HPDE6-E6E7 (cell line): ENCODE measurements at regions not wholly inside any gene's neighbourhood (a gene's known extent, or its start where the extent isn't known, plus 50 kb on each side); places are given as distances from the start of the nearest gene placed in this dataset.

ENCODE experiments used
- DNase-seq: peaks from one replicate; pipeline ENCODE4 v3.0.0; 2011; ENCODE audit warnings: missing footprints; ENCODE audit errors: extremely low spot score

DNA sequence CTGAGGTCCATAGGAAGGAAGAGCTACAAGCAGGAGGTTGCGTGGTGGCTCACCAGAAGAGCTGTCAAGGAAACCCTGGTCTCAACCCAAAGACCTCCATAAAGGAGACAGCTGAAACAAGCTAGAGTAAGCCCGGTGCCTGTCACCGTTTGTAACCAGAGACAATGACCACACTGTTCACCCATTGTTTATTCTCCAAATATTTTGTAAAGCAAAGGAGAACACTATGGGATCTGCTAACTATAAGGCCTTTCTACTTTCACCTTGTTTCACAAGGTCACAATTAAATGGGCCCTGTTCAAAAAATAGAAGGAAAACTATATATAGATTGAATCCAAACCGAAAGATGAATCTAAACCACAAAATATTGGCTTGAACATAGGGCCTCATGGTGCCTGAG lies 128.9 kb upstream of the TPRG1 start:
- no peak for DNase-seq

DNA sequence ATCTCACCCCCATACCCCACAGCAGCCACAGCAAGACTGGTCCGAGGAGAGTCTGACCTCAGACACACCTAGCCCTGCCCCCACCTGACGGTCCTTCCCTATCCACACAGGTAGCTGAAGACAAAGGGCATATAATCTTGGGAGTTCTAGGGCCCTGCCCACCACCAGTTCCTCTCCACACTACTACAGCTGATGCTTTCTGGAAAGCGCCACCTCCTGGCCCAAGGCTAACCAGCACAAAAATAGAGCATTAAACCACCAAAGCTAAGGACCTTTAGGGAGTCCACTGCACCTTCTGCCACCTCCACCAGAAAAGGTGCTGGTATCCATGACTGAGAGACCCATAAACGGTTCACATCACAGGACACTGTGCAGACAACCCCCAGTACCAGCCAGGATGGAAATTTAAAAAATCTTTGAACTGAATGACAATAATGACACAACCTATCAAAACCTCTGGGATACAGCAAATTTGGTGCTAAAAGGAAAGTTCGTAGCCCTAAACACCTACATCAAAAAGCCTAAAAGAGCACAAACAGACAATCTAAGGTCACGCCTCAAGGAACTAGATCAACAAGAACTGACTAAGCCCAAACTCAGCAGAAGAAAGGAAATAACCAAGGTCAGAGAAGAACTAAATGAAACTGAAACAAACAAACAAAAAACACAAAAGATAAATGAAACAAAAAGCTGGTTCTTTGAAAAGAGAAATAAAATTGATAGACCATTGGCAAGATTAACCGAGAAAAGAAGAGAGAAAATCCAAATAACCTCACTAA lies 122.1 kb upstream of the TPRG1 start:
- DNase-seq, result no peak

DNA sequence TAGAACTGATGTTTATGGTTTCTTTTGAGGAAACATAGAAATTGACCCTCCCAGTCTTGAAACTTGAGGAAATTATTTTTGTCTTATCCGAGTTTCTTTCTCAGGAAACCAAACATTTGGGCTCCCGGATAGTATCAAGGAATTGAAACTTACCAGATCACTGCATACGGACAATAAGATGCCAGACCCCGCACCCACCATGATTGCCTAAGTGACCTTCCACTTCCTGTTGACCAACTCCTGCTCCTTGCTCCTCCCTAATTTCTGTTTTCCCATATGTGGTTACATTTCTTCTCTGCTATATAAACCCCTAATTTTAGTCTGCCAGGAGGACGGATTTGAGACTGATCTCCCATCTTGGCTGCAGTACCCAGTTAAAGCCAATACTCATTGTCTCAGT lies 118.4 kb upstream of the TPRG1 start:
- no peak for DNase-seq

DNA sequence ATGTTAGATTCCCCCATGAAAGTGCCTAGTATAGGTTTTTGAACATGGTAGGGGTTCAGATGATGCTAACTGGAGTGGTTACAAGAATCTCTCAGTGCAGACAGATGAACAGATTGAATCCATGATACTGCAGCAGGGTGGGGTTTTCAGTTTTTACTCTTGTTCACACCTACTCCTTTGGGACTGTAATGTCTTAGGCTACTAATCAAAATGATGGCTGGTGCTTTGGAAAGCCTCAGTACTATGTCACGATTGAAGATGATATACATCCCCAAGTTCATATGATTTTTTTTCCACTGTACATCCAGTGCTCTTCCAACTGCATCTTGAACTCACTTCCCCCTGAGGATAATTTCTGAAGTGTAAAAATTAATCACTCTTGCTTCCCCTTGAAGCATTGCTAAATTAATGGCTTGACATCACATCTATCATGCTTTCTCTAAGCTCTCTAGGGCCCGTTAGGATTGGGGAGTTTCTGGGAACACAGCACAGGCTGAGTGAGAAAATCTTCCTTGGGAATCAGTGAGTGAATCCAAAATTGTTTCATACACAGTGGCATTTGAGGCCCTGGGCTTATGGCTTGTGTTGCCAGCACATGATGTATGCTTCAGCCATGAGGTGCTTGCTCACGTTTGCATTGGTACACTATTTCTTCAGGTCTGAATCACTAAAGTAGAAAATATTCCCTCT lies 115.0 kb upstream of the TPRG1 start:
- DNase-seq, result no peak

DNA sequence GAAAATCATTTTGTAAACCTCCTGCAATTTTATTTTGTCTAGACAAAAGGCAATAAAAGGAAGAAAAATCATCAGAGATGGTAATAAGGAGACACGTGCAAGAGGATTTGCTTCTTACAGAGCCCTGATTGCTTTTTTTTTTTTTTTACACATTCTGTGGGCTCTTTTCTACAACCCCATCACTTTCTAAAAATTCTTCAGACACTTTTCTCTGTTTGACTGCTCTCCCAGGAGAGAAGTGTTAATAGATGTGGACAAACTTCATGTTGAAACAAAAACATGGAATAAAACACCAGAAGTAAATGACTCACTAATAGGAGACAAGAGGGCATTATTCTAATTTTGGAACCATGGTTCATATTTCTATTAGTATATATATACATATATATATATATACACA lies 114.4 kb upstream of the TPRG1 start:
- DNase-seq, result no peak

DNA sequence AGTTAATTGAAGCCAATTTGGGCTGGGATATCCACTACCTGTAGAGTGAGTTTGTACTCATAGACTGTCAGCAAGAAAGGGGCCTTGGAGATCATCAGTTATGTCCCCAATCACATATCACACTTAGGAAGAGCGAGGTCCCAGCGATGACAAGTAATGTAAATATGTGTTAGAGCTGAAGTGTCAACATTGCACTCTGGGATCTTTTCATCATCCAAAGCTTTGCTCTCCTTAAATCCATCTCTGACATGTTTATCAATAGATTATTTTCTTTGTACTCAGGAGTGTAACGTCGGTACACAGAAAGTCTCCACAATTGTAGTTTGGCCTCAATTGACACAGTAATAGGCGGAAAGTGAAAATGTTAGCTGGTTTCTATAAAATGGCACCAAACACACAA lies 113.7 kb upstream of the TPRG1 start:
- DNase-seq, result no peak

DNA sequence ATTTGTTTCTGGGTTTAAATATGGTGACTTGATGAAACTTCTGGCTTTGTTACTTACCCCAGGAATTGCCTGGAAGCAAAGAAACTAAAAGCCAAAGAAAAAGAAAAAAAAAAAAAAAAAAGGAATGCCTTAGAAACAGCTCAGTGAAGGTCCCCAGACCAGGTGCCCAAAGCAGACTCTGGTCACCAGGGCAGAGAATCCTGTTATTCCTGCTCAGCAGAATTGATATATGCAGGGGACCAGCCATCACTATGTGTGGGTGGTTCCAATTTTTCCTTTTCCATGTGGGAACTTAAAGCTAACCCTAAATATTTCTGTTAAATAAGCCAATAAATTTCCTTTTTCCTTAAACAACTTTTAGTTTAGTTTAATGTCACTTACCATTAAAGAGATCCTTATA lies 100.8 kb upstream of the TPRG1 start:
- no peak for DNase-seq

DNA sequence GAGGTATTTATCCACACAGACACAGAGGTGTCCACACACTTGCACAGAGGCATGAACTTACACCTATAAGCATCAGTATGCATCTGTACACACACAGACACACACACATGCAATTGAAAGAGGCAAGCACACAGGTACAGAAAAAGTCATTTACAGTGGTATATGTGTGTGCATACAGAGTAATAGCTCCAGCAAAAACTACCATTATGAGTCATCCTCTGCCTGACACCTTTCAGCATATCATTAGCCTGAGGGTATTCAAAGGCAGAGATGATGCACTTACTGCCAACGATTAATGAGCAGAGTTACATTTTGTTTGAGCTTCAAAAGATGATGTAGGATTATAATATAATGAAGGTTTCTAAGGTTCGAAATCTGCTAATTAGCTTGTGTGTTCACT lies 100.3 kb upstream of the TPRG1 start:
- DNase-seq, result peak; percentile 38

DNA sequence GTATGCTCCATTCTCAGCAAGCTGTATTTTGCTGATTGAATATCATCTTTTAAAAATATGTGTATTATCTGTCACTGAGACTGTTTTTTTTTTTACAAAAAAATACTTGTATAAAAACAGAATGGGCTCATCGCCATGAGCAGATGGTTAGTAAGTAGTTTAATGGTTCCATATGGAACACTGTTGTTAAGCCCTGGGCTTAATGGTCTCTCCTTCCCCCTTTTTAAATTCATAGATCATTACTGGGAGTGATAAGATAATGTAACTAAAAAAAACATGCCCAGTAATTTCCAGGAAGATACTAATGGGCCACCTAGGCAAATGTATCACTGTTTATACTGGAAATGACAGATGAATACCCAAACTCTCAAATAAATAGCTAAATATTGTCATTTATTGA lies 95.3 kb upstream of the TPRG1 start:
- no peak for DNase-seq

DNA sequence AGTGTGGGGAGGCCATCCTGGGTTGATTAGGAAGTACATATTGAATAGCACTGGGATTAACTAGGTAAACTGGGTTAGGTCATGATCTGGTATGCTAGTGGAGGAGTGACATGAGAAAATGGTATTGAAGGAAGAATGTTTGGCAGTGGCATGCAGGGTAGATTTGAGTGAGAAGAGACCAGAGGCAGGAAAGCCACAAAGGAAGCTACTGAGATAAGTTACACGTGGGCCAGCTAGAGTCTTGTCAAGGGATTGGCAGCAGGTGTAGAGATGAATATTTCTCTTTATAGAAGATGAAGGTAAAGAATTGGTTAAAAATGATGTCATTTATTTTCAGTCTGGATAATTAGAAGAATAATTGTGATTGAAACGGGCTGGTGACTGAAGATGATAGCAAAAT lies 91.0 kb upstream of the TPRG1 start:
- DNase-seq, result no peak

DNA sequence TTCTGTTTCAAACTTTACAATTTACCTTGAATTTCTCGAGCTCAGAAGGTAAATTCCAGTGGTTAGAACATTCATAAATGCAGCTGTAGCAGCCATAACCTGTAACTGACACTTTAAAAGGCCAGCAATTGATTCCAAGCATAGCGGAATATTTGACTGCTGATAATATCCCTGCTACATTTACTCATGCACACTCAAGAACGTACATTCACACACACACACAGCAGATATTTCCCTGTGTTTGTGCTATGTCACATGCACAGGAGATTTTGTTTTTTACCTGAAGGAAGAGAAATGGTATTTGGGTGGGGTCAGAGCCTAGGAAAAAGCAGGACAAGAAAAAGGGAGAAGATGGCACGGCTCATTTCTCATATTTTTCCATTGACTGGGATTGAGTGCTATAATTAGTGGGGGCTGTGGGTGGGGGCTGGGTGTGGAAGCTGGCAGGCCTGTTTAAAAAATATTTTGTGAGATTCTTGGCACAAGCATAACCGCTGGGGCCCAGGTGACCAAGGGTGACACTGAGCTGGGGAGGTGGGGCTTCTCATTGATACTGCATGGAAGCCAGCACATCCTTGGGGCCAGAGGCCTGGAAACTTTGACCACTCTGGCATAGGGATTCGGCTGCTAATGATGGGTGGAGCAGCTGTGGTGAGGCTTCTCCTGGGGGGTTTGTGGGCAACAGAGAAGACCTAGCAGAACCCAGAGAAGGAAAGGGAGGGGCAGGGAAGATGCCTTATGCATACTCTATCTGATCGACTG lies 88.9 kb upstream of the TPRG1 start:
- DNase-seq, result no peak

DNA sequence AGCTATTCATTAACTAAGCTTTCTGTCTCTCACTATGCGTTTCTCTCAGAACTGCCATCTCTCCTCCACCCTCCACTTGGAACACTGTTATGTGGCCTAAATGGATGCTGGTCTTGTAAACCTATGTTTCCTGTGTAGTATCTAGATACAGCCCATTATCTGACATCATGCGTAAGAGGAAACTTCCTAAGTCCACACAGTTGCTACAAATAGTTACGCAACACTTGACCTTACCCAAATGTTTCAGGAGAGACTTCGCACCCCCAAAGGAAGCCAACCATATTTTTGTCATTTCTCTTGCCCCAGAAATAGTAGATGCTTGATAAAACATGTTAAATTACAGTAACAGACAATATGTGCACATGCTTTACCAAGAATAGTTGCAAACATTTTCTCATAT lies 87.2 kb upstream of the TPRG1 start:
- no peak for DNase-seq

DNA sequence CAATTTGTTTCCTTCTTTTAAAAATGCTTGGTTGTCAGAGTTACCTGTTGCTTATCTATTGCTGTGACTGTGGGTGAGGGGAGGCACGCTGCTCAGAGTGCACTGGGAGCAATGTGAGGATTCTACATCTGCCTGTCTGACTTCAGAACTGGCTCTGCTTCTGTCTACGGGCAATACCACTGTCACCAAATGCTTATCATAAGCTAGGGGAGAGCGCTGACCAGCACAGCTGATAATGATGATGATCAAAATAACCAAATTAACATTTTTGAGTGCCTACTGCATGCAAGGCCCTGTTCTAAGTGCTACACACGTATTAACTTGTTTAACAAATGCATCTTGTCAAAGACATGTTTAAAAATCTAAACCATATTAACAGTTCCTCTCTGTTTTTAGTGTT lies 79.2 kb upstream of the TPRG1 start:
- no peak for DNase-seq

DNA sequence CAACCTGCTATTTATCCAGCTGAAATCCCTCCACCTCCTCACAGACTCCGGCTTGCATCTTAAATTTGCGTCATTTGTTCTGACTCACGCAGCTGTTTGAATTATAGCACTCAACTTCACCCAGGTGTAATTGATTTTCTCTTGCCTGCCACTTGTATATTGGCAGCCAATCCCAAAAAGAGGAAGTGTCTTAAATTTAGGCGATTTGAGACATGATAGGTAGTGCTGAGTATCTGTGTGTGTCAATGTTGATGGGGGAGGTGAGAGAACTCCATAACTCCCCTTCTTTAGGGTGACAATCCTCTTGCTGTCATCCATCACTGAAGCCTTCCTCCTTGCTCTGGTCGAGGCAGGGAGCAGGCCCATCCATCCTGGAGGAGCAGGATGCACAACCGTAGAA lies 77.2 kb upstream of the TPRG1 start:
- DNase-seq, result no peak

DNA sequence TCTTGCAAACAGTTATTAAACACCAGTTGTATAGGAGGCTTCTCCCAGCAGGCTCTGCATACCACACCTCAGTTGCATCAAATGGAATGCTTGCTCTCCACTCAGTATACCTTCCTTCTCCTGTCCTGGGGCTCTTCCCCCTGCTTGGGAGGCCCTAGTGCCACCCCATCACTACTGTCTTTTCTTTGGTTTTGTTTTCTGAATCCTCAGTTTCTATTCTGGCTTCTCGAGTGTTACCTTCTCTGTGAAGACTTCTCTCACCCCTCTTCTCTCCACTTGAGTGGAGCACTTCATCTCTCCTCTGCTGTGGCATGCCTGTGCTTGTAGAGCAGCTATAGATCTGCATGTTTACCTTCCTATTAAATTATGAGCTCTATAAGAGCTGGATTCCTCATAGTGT lies 75.7 kb upstream of the TPRG1 start:
- DNase-seq, result no peak

DNA sequence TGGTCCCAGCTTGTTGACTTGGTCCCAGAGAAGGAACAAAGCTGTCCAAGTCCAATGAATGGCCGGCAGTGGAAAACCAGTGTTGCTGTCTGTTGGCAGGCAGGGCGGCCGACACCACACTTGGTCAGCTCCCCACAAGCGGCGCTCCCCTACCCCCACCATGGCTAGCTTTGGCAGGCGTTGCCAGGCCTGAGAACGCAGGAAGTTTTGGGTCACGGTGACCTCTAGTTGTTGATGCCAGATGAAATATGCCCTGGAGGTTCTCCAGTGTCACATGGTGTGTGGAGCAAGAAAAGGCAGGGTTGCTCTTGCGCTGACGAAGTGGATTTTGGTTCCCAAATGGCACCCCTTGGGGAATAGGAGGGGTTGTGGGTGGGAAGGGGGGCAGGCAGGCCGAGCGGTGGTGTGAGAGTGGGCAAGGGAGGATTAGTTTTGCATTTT lies 72.7 kb upstream of the TPRG1 start:
- DNase-seq, result no peak

DNA sequence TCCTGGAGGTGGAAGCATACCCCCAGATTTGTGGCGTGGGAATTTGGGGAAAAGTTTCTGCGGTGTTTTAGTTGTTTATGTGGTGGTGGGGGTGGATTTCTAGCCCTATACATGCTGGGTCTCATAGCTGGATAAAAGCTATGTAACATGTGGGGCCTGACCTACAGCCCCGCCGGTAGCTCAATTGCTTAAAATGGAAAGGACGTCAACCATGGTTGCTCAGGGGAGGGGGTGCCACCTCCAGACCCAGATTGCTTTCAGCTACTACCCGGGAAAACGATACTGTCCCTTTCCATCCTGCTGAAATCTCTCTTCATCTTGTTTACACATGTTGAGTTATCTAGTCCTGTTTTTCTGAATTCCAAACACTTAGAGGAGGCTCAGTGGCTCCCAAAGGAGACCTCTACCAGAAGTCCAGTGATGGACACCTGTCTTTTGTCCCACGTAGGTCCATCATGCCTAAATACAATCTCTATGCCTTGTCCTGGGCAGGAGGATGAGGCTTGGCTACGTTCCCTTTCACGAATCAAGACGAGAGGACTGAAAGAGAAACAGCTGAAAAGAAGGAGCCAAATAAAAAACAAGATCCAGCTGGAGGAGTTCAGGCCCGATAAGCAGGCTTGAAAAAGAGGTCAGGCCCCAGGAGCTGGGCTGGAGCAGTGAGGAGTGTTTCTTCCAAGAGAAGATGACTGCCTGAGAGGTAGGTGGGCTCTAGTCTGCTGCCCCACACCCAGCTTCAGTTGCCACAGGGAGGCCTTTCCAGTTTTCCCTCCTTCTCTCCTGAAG lies 72.1 kb upstream of the TPRG1 start:
- DNase-seq, result no peak

DNA sequence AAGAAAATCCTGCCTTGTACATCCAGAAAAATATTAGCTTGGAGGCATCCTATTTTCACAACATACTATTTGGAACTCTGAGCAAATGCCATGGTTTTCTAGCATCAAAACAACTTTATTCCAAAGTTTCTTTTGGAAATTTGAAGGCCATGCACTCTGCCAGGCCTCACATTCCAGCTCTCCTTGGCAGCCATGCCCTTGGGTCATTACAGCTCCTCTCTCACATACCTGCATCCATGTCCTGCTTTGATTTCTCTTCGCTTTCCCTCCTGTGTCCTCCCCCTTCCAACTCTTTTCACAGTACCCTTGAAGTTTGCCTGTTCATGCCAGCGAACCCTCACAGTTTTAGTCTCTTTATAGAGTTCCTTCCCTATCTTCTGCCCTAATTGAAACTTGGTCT lies 70.9 kb upstream of the TPRG1 start:
- DNase-seq, result no peak

DNA sequence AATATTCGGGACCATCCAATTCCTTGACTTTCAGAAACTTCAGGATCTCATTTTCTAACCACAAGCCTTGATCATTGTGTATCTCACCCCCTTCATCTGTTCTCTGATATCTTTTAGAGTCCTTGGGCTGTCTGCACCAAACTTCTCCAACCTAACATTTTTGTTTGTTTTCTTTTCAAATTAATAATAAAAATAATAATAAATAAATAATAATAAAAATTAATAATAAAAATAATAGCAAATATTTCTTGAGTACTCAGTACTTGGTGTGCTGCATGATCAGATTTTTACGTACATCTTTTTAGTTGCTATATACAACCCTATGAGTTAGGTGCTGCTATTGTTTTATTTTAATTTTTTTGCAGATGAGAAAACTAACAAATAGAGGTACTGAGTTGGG lies 70.2 kb upstream of the TPRG1 start:
- DNase-seq, result no peak

DNA sequence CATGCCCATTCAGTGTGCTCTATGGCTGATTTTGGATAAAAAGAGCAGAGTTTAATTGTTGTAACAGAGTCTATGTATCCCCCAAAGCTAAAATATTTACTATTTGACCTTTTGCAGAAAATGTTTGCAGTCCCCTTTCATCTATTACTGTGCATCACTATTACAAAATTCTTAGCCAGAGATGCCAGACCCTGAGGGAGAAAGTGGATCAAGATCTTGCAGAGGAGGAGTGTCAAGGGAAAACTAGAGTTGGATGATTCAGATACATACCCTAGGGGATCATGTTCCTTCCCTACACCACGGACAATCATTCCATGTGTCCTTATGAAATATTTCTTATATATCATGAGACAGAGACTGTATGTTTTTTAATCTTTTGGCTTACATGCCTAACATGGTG lies 68.6 kb upstream of the TPRG1 start:
- no peak for DNase-seq

DNA sequence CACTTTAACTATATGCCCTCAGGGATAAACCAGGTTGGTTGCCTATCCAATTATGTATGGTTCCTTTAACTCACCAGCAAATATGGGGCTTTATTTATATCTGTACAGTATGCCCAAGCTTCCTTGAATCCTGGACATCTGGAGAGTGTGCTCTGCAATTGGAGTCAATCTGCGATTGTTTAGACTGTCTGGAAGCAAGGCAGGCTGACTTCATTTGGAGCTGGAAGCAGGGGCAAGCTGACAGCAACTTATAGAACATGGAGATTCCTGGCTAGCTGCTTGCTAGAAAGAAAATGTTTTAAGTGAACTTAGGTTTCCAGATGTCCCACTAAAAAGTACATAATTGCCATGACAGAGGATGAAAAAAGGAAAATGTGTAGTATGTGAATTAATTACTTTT lies 63.7 kb upstream of the TPRG1 start:
- no peak for DNase-seq

DNA sequence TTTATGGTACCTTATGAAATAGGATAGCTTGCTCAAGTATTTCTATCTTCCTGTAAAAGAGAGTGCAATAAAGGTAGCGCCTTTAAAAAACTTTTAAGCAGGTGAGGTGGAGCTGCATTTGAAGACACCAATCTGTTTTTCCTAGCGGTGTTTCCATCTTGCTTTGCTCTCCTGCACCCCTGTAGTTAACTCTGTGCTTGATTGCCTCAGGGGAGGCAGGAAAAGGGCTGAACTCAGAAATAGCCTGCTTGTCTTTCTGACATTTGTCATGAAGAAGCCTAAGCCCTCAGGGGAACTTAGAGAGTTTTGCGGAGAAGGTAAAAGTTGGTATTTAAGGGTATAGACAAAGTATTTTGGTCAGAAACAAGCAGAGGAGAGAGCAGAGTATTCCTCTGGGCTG lies 63.0 kb upstream of the TPRG1 start:
- no peak for DNase-seq
